ENCODE measurements at regions not wholly inside any gene's neighbourhood (a gene's known extent, or its start where the extent isn't known, plus 50 kb on each side); places are given as distances from the start of the nearest gene placed in this dataset.

DNA sequence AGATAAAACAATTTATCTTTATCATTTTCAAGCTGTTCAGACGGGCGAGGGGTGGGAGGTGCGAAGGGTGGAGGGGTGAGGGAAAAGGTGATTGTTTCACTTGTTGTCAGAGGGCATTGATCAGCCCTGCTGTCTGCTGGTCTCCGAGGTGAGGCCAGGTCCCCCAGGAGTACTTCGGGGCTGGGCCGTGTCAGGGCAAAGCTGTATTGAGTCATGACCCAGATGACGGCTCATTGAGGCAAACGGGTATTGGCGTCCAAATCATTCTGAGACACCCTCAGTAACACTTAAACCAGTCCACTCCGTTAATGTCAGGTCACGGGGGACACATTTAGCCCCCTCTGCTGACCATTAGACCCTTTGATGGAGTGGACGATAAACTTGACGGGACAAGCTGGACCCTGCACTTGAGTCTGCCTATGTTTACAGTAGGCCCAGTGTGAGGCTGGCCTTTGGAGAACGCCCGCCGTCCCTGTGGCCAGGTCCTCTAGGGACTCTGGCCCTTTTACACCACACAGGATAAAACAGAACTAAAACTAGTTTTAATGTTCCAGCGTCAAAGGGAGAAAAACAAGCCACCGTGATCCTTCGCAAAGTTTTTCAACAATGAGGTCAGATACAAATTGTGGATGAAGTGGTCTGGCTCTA is 502.2 kb upstream of the ZFHX3 start:
- no peak for DNase-seq
- H3K27ac ChIP-seq = no peak overlapping the region
- H3K9me3 ChIP-seq (ENCODE audit: severe bottlenecking) = no peaks in the 10 kb centered on the region
- H3K27me3 ChIP-seq (ENCODE audit: insufficient read depth, low read depth, severe bottlenecking) = peaks cover 30% of the 10 kb centered on the region
- TF ChIP-seq, protein P1, sequence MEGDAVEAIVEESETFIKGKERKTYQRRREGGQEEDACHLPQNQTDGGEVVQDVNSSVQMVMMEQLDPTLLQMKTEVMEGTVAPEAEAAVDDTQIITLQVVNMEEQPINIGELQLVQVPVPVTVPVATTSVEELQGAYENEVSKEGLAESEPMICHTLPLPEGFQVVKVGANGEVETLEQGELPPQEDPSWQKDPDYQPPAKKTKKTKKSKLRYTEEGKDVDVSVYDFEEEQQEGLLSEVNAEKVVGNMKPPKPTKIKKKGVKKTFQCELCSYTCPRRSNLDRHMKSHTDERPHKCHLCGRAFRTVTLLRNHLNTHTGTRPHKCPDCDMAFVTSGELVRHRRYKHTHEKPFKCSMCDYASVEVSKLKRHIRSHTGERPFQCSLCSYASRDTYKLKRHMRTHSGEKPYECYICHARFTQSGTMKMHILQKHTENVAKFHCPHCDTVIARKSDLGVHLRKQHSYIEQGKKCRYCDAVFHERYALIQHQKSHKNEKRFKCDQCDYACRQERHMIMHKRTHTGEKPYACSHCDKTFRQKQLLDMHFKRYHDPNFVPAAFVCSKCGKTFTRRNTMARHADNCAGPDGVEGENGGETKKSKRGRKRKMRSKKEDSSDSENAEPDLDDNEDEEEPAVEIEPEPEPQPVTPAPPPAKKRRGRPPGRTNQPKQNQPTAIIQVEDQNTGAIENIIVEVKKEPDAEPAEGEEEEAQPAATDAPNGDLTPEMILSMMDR (IDR thresholded peaks at IDR 0.05; ENCODE audit: low read depth, low read length) = no peak
- H3K4me3 ChIP-seq (ENCODE audit: low read depth, low read length) = no peak overlapping the region
- no peaks in the 10 kb centered on the region for H3K36me3 ChIP-seq

DNA sequence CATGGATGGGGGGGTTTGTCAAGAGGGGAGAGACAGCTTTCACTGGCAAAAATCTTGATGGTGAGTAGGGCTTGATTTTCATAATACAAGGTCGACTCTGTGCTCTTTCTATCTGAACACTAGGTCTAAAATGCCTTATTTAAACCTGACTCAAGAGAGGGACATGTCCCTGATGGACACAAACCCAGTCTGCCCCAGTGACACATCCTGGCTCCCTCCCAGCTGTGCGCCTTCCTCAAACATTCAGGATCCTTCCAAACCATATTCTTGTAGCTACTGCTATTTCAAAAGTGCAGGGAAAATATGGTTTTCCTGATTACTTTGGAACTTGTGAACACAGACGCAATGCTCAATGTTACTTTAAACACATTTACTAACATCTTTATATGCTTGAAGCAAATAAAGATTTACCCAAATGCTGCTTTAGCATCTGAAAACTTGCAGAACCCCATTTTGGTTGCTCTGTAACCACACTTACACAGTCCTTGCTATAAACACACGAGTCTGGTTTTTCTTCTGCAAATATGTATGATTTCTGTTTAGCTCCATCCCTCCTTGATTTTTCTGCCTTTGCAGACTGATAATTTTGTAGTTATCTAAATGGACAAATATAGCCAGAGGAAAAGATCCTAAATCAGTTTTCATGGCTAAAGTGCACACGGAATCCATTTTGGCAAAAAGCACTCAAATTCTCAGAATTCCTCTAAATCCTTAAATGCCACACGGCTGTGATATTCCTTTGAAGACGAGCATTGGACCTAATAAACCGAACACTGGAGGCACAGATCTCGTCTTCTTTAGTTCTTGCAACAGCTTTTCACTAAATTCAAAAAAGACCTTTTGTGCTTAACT is 499.9 kb upstream of the ZFHX3 start:
- no peaks in the 10 kb centered on the region for H3K9me3 ChIP-seq (ENCODE audit: severe bottlenecking)
- DNase-seq = no peak
- H3K27ac ChIP-seq = no peak overlapping the region
- no peaks in the 10 kb centered on the region for H3K36me3 ChIP-seq
- H3K4me3 ChIP-seq (ENCODE audit: low read depth, low read length) = no peak overlapping the region
- TF ChIP-seq, protein P1 (IDR thresholded peaks at IDR 0.05; ENCODE audit: low read depth, low read length) = no peak
- H3K27me3 ChIP-seq (ENCODE audit: insufficient read depth, low read depth, severe bottlenecking) = peaks cover 30% of the 10 kb centered on the region

GRCh38 chr16:73546341-73546845 is 498.5 kb upstream of the ZFHX3 start:
- Histone ChIP-seq H3K27ac (no peak overlapping the region), H3K4me3 (ENCODE audit: low read depth, low read length) (no peak overlapping the region), H3K9me3 (ENCODE audit: severe bottlenecking) (no peaks in the 10 kb centered on the region), H3K36me3 (no peaks in the 10 kb centered on the region), H3K27me3 (ENCODE audit: insufficient read depth, low read depth, severe bottlenecking) (peaks cover 29% of the 10 kb centered on the region)
- TF ChIP-seq, protein P1 (IDR thresholded peaks at IDR 0.05; ENCODE audit: low read depth, low read length) = no peak
- DNase-seq = no peak

DNA sequence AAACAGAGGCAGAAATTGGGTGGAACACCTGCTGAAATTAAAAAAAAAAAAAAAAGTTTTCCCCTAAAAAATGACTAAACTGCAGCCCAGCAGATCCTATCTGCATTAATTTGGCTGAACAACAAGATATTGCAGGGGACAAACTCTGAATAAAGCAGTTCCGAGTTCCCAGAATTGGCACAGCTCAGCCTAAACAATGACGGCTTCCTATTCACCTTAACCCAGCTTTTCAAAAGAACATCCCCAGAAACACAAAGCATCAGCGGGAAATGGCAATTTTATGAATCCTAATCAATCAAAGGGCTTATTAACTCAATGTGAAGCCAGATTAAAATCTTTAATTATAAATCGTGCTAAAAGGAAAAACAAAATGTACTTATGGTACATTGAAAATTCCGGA is 497.8 kb upstream of the ZFHX3 start:
- no peaks in the 10 kb centered on the region for H3K36me3 ChIP-seq
- TF ChIP-seq, protein P1 (IDR thresholded peaks at IDR 0.05; ENCODE audit: low read depth, low read length) = no peak
- H3K27me3 ChIP-seq (ENCODE audit: insufficient read depth, low read depth, severe bottlenecking) = peaks cover 23% of the 10 kb centered on the region
- H3K27ac ChIP-seq = no peak overlapping the region
- H3K4me3 ChIP-seq (ENCODE audit: low read depth, low read length) = no peak overlapping the region
- no peaks in the 10 kb centered on the region for H3K9me3 ChIP-seq (ENCODE audit: severe bottlenecking)
- DNase-seq = no peak

DNA sequence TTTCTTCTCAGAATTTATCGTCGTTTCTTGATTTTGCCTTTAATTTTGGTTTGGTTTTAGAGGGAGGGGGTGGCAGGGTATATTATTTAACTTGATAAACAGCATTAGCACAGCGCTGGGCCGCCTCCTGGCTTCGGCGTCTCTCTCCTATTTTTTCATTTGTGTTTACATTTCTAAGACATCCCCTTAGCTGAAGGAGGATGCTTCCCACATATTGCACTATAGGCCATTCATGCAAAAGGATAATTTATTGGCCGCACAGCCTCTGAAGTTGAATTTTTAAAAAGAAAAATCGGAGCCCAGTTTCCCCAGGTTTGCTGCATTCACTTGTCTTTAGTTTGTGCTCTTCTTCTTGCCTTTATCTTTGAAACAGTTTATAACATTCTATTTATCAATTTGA is 497.4 kb upstream of the ZFHX3 start:
- H3K27ac ChIP-seq = no peak overlapping the region
- no peak overlapping the region for H3K4me3 ChIP-seq (ENCODE audit: low read depth, low read length)
- TF ChIP-seq, protein P1 (IDR thresholded peaks at IDR 0.05; ENCODE audit: low read depth, low read length) = no peak
- no peak for DNase-seq
- H3K27me3 ChIP-seq (ENCODE audit: insufficient read depth, low read depth, severe bottlenecking) = peaks cover 18% of the 10 kb centered on the region
- no peaks in the 10 kb centered on the region for H3K36me3 ChIP-seq
- H3K9me3 ChIP-seq (ENCODE audit: severe bottlenecking) = no peaks in the 10 kb centered on the region
